IMR-90 (cell line): ENCODE measurements at regions not wholly inside any gene's neighbourhood (a gene's known extent, or its start where the extent isn't known, plus 50 kb on each side); places are given as distances from the start of the nearest gene placed in this dataset.

Experiments used
- CEBPB ChIP-seq: IDR thresholded peaks from 2 replicates; pipeline ENCODE4 v1.6.1; 2012; ENCODE audit warnings: low read depth, low read length, improper control_type of control experiment
- FOS ChIP-seq: fragments of 150-350 bp; IDR thresholded peaks from 2 replicates; pipeline ENCODE4 v1.6.1; 2016; ENCODE audit warnings: low read depth, low read length
- RAD21 ChIP-seq: IDR thresholded peaks from 2 replicates; pipeline ENCODE4 v1.6.1; 2012; ENCODE audit warnings: low read length, improper control_type of control experiment
- TF ChIP-seq, protein P1 (sequence below): conservative IDR thresholded peaks from 2 replicates; pipeline ENCODE4 v1.5.1; 2012; ENCODE audit warnings: mild to moderate bottlenecking, low read depth, low read length, improper control_type of control experiment
- TF ChIP-seq, protein P2 (sequence below): fragments of 150-350 bp; IDR thresholded peaks from 2 replicates; pipeline ENCODE4 v1.6.1; 2017; ENCODE audit warnings: mild to moderate bottlenecking, antibody characterized with exemption, low read length, low read depth

DNA sequence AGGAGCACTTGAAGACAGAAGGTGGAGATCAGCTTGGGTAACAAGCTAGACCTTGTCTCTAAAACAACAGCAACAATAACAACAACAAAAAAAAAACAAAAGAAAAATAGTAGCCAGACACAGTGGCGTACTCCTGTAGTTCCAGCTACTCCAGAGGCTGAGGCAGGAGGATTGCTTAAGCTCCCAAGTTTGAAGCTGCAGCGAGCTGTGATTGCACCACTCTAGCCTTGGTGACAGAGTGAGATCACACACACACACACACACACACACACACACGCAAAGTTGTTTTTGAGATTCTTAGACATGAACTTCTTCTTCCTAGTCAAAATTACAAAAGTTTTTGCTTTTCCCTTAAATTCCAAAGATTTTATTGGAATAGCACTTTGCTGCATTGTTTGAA is 93.0 kb upstream of the IGSF10 start:
- TF ChIP-seq, protein P1, sequence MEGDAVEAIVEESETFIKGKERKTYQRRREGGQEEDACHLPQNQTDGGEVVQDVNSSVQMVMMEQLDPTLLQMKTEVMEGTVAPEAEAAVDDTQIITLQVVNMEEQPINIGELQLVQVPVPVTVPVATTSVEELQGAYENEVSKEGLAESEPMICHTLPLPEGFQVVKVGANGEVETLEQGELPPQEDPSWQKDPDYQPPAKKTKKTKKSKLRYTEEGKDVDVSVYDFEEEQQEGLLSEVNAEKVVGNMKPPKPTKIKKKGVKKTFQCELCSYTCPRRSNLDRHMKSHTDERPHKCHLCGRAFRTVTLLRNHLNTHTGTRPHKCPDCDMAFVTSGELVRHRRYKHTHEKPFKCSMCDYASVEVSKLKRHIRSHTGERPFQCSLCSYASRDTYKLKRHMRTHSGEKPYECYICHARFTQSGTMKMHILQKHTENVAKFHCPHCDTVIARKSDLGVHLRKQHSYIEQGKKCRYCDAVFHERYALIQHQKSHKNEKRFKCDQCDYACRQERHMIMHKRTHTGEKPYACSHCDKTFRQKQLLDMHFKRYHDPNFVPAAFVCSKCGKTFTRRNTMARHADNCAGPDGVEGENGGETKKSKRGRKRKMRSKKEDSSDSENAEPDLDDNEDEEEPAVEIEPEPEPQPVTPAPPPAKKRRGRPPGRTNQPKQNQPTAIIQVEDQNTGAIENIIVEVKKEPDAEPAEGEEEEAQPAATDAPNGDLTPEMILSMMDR = no peak
- TF ChIP-seq RAD21 (no peak), CEBPB (no peak), FOS (no peak)
- TF ChIP-seq, protein P2, sequence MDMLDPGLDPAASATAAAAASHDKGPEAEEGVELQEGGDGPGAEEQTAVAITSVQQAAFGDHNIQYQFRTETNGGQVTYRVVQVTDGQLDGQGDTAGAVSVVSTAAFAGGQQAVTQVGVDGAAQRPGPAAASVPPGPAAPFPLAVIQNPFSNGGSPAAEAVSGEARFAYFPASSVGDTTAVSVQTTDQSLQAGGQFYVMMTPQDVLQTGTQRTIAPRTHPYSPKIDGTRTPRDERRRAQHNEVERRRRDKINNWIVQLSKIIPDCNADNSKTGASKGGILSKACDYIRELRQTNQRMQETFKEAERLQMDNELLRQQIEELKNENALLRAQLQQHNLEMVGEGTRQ = no peak
